H1 (cell line): ENCODE measurements at regions not wholly inside any gene's neighbourhood (a gene's known extent, or its start where the extent isn't known, plus 50 kb on each side); places are given as distances from the start of the nearest gene placed in this dataset.

Experiments used
- BRCA1 ChIP-seq: IDR thresholded peaks from 2 replicates; pipeline ENCODE4 v1.6.1; 2012; ENCODE audit warnings: low read depth, low read length, improper control_type of control experiment
- CHD1 ChIP-seq: IDR thresholded peaks from 2 replicates; pipeline ENCODE4 v1.6.1; 2012; ENCODE audit warnings: low read depth, low read length, improper control_type of control experiment
- CTCF ChIP-seq, 3 experiments: IDR thresholded peaks; 1 replicate in 2 of 3; 2 replicates in 1 of 3; pipeline versions ENCODE4 v1.5.1 to v1.6.1; 2011; ENCODE audit warnings: low read length in 3 of 3, mild to moderate bottlenecking in 3 of 3, inconsistent platforms in 2 of 3, low read depth in 1 of 3, moderate library complexity in 1 of 3; ENCODE audit not compliant: insufficient read depth in 1 of 3; ENCODE audit errors: control extremely low read depth in 1 of 3
- EP300 ChIP-seq, 2 experiments: IDR thresholded peaks; 1 replicate in 1 of 2; 2 replicates in 1 of 2; pipeline ENCODE4 v1.6.1; 2011 to 2012; ENCODE audit warnings: low read depth in 2 of 2, low read length in 2 of 2, mild to moderate bottlenecking in 2 of 2, borderline replicate concordance in 1 of 2, inconsistent platforms in 1 of 2, moderate library complexity in 1 of 2
- SRF ChIP-seq: IDR thresholded peaks from 2 replicates; pipeline ENCODE4 v1.6.1; 2011; ENCODE audit warnings: mild to moderate bottlenecking, low read depth, low read length, moderate library complexity
- SUZ12 ChIP-seq: fragments of 200-600 bp; sonication (generic); IDR thresholded peaks from 2 replicates; pipeline ENCODE4 v1.6.1; 2012; ENCODE audit warnings: mild to moderate bottlenecking, inconsistent platforms, low read length, moderate library complexity, mixed read lengths
- ZNF274 ChIP-seq: IDR thresholded peaks from 2 replicates; pipeline ENCODE4 v1.7.0; 2012; ENCODE audit warnings: low read length, borderline replicate concordance; ENCODE audit errors: extremely low read depth

- TF ChIP-seq BRCA1: no peak
- no peak for TF ChIP-seq CTCF (IDR thresholded peaks at IDR 0.05; ENCODE audit: control extremely low read depth in 1 of 3, insufficient read depth in 1 of 3, low read depth in 1 of 3, low read length in 3 of 3)
- no peak for TF ChIP-seq ZNF274
- TF ChIP-seq SRF: no peak
- TF ChIP-seq CHD1: no peak
- no peak for TF ChIP-seq EP300 (IDR thresholded peaks at IDR 0.05; ENCODE audit: borderline replicate concordance in 1 of 2, low read depth in 2 of 2, low read length in 2 of 2)
- TF ChIP-seq SUZ12: no peak
These were observed 946.1 kb downstream of the TTLL7 start for GRCh38 chr1:83052865-83053264.
